ENCODE measurements at regions not wholly inside any gene's neighbourhood (a gene's known extent, or its start where the extent isn't known, plus 50 kb on each side); places are given as distances from the start of the nearest gene placed in this dataset.

DNA sequence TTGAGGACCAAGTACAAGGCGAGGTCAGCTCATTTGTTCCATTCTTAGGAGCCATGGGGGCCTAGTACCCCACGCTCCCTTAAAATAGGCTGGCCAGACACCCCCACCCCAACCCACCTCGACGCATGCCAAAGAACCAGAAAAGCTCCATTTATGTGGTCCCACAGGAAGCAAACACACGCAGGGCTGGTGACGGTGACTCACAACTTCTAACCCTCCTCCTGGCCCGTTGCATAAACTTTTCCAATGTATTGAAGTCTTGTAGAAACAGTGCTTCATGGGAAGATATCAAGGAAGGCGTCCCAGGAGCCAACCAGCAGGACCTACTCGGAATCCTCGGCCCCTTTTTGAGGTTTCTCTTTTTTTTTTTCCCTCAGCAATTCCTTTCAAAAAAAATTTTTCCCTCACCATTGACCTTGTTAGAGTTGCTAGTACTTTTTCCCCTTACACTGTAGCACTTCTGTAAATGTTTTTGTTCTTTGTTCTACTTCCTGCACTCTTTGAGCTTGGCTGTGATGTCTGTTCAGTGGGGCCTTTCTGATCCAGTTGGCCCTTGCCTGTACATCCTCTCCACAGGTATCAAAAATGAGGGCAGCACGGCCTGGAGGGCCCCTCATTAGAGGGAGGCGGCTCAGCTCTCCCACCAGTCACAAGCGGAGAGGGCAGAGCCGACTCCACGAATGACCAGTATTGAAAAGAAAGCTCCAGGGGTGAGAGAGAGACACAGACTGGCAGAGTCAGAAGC lies 208.3 kb downstream of the RGS9 start:
- CTCF ChIA-PET = interaction anchor here (0.7 kb wide), 2 partner anchors 206 to 772 kb away, joined by 3 to 4 read pairs; no protein-coding TSS in a partner anchor
- Histone ChIP-seq H2AFZ (replicated peaks; ENCODE audit: low read length, poor library complexity) (no peak overlapping the region), H3K36me3 (ENCODE audit: control insufficient read depth, insufficient read depth, low read length) (no peaks in the 10 kb centered on the region), H3K9ac (ENCODE audit: low read depth, low read length) (no peak overlapping the region), H3K4ac (ENCODE audit: low read depth, low read length) (no peak overlapping the region), H3K23ac (ENCODE audit: low read depth, low read length) (no peak overlapping the region), H4K5ac (ENCODE audit: low read depth, low read length) (no peak overlapping the region), H2BK20ac (ENCODE audit: low read depth, low read length) (no peak overlapping the region), H3K14ac (replicated peaks; ENCODE audit: low read depth, low read length) (no peak overlapping the region), H2BK15ac (ENCODE audit: low read depth, low read length) (no peak overlapping the region), H3K18ac (ENCODE audit: low read depth, low read length) (no peak overlapping the region), H3K27ac (ENCODE audit: insufficient read depth, low read length) (no peak overlapping the region), H3K9me1 (ENCODE audit: insufficient read depth, low read length) (no peaks in the 10 kb centered on the region), H2AK9ac (replicated peaks; ENCODE audit: low read depth, low read length, poor library complexity) (no peak overlapping the region), H3K4me1 (ENCODE audit: control insufficient read depth, insufficient read depth, low read length) (no peaks in the 10 kb centered on the region), H3K56ac (ENCODE audit: extremely low read depth, insufficient read depth, low read length) (no peak overlapping the region), H4K20me1 (ENCODE audit: insufficient read depth, low read length) (no peaks in the 10 kb centered on the region), H3K9me3 (ENCODE audit: control insufficient read depth, insufficient read depth, low read length) (peaks cover 3% of the 10 kb centered on the region), H3K4me3 (ENCODE audit: insufficient read depth, low read depth, low read length) (no peak overlapping the region), H2BK5ac (ENCODE audit: low read depth, low read length, poor library complexity, severe bottlenecking) (no peak overlapping the region), H3K79me1 (ENCODE audit: low read depth in 1 of 2, low read length in 2 of 2) (no peaks in the 10 kb centered on the region), H4K91ac (ENCODE audit: insufficient read depth, low read depth, low read length) (no peak overlapping the region), H3K4me2 (ENCODE audit: low read depth, low read length) (no peak overlapping the region), H3K27me3 (ENCODE audit: control insufficient read depth, insufficient read depth, low read length) (peaks cover 2% of the 10 kb centered on the region), H4K8ac (ENCODE audit: low read depth in 2 of 2, low read length in 2 of 2) (no peak overlapping the region), H2BK120ac (ENCODE audit: low read depth, low read length) (no peak overlapping the region), H2AK5ac (ENCODE audit: low read depth, low read length) (no peak overlapping the region)
- intact Hi-C loops (cut with micrococcal nuclease) (no loop called here), dilution Hi-C loops (cut with HindIII; ENCODE audit: low sequenced_read_pairs, unreplicated experiment) (no loop called here), in situ Hi-C loops (cut with MboI; ENCODE audit: low sequenced_read_pairs) (no loop called here)
- 90% methylated on average over 2 of the region's 15 CpGs; no CpG with 5 or more reads in 1 of the 2 experiments for WGBS, 2 experiments (ENCODE audit: extremely low coverage in 2 of 2, insufficient read length in 1 of 2)
- BruUV-seq (replicated peaks) = no TSS peak
- TF ChIP-seq BHLHE40 (IDR thresholded peaks at IDR 0.05; ENCODE audit: low read depth, low read length) (no peak), CEBPB (IDR thresholded peaks at IDR 0.05; ENCODE audit: low read depth, low read length) (no peak), USF2 (IDR thresholded peaks at IDR 0.05; ENCODE audit: low read depth, low read length) (no peak)
- POLR2A ChIA-PET (ENCODE audit: unreplicated experiment) = no interaction called here
- ATAC-seq (ENCODE audit: low read depth) (no peak), DNase-seq (no peak)

Measured in IMR-90 (cell line).